ENCODE measurements at regions not wholly inside any gene's neighbourhood (a gene's known extent, or its start where the extent isn't known, plus 50 kb on each side); places are given as distances from the start of the nearest gene placed in this dataset.

DNA sequence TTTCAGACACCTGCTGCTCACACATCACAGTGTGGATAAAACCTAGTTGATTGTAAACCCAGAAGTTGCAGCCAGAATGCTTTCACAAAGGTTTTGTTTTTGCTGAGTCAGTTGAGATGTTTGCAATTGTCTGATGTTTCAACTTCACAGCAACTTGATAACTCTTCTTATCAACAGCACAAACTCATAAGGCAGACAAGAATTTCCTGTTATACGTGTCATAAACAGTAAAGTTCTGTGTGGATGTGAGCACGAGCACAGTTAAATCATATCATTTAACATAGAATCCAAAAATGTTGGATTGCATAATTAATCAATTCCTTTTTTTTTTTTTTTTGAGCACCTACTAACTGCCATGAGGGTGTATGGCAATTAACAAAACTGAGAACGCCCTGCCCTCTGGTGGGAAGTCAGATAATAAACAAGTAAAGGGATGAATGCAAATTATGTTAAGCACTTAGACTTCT lies 512.2 kb downstream of the PDHA2 start:
- H3K4me3 ChIP-seq (ENCODE audit: low read length) = no peak overlapping the region
- TF ChIP-seq, protein P1, sequence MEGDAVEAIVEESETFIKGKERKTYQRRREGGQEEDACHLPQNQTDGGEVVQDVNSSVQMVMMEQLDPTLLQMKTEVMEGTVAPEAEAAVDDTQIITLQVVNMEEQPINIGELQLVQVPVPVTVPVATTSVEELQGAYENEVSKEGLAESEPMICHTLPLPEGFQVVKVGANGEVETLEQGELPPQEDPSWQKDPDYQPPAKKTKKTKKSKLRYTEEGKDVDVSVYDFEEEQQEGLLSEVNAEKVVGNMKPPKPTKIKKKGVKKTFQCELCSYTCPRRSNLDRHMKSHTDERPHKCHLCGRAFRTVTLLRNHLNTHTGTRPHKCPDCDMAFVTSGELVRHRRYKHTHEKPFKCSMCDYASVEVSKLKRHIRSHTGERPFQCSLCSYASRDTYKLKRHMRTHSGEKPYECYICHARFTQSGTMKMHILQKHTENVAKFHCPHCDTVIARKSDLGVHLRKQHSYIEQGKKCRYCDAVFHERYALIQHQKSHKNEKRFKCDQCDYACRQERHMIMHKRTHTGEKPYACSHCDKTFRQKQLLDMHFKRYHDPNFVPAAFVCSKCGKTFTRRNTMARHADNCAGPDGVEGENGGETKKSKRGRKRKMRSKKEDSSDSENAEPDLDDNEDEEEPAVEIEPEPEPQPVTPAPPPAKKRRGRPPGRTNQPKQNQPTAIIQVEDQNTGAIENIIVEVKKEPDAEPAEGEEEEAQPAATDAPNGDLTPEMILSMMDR (IDR thresholded peaks at IDR 0.05; ENCODE audit: insufficient read depth, low read depth, low read length, missing control alignments) = peak; percentile 41
- peak; percentile 40 for DNase-seq (ENCODE audit: low read depth)

DNA sequence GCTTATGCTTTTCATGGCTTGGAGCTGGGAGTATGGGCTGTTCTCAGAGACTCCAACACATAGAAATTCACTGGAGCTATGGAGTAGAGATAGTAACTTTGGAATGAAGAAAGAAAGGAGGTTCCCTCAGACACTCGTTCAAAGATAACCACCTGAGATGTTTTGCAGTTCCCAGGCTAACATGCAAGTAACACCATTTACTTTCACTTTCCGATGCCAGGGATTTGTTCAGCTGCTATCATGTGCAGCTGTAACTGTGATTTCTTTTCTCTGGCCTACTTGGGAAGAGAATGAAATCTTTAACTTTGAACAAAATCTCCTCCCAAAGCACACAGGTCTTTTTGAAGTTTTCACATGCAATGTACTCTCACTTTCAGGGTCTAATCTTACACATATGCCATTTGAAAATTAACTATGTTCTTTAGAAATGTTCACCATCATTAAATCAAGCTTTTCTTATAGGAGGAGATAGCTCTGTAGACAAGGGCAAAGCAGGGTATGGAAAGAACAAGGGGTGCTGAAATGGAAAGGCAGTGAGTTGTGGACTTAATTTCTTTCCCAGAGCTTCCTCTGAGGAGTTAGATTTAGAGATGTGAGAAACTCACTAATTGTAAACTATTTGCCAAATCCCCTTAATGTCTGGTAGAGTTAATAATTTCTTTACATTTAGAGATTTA lies 514.3 kb downstream of the PDHA2 start:
- no peak overlapping the region for H3K4me3 ChIP-seq (ENCODE audit: low read length)
- no peak for DNase-seq (ENCODE audit: low read depth)
- TF ChIP-seq, protein P1 (IDR thresholded peaks at IDR 0.05; ENCODE audit: insufficient read depth, low read depth, low read length, missing control alignments) = no peak

DNA sequence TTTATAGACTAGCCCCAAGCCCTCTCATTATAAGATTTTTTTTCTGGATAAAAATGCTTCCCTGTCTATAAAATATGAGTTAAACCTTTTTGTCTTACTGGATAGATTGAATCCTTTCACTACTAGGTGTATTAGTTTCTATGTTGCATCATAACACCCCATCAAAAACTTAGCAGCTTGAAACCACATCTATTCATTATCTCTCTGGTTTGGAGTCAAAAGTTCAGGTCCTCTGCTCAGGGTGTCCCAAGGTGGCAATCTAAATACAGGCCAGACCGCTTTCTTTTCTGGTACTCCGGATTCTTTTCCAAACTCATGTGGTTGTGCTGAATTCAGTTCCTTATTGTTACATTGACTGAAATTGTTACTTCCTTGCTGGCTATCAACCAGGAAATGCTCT lies 515.5 kb downstream of the PDHA2 start:
- TF ChIP-seq, protein P1 (IDR thresholded peaks at IDR 0.05; ENCODE audit: insufficient read depth, low read depth, low read length, missing control alignments) = no peak
- H3K4me3 ChIP-seq (ENCODE audit: low read length) = no peak overlapping the region
- no peak for DNase-seq (ENCODE audit: low read depth)

DNA sequence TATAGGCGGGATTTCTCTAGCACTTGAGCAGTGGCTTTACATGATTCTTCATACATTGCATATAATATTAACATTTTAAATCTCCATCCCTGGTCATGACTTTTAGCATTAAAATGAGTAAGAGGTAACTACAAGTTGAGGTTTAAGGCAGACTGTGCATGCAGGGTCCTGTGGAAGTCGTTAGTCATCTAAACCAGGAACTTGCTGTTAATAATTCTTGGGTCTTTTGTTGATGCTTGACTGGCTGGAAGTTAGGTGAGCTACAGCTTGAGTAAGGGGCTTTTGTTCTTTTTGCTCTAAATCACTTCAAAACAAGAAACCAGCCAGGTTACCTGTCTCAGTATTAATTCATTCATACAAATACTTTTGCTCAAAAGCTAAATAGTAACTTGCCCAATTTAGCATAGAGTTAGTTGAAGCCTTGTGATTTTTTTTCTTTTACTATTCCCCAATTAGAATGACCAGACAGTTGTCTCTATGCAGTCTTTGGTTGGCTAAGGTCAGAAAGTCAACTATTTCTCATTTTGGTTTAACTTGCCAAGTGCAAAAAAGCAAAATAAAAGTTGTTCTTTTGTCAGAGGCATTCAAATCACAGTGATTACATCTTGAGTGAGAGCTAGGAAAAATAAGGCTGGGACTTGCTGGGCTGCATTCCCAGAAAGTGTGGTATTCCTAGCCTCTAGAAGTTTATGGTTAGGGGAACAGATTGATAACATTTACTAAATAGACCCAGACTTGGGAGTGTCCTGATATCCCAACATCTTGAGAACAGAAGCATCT lies 516.9 kb downstream of the PDHA2 start:
- TF ChIP-seq, protein P1 (IDR thresholded peaks at IDR 0.05; ENCODE audit: insufficient read depth, low read depth, low read length, missing control alignments) = no peak
- peak; percentile 12 for DNase-seq (ENCODE audit: low read depth)

DNA sequence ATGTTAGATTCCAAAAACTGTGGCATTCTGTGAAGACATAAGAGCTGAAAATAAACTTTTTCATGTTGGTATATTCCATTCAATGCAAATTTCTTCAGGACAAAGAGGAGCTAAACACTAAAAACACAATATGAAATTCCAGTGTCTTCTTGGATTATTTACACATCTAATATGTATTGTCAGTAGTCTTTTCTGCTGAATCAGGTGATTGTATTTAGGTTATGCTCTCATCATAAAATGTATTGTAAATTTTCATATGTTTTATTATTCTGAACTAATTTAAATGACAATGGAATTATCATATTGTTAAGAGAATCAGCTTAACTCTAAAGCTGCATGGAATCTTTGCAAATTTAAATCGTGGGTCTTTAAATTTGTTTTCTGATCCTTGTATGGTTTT lies 526.7 kb downstream of the PDHA2 start:
- DNase-seq (ENCODE audit: low read depth) = no peak
- TF ChIP-seq, protein P1 (IDR thresholded peaks at IDR 0.05; ENCODE audit: insufficient read depth, low read depth, low read length, missing control alignments) = no peak
- H3K4me3 ChIP-seq (ENCODE audit: low read length) = no peak overlapping the region

More for the DNA sequence above, 516.9 kb downstream of the PDHA2 start:
- no peak overlapping the region for H3K4me3 ChIP-seq (ENCODE audit: low read length)

DNA sequence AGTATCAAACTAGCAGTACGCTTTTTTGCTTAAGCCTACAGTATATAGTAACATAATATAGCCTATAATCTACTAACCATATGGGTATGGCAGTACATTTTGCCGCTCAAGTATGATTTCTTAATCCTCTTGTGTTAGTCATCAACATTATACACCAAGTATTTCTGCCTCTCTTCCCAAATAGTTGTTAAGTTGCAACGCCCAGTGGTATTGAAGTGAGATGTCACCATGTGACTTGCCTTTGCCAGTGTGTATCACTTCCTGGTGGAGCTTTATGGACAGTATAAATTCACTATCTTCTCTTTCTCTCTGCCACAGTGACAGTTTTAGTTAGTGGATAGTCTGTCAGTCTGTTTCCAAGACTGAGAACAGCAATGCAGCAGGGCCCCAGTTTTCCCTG lies 535.5 kb downstream of the PDHA2 start:
- no peak overlapping the region for H3K4me3 ChIP-seq (ENCODE audit: low read length)
- peak; percentile 36 for DNase-seq (ENCODE audit: low read depth)
- TF ChIP-seq, protein P1 (IDR thresholded peaks at IDR 0.05; ENCODE audit: insufficient read depth, low read depth, low read length, missing control alignments) = no peak

Data from epithelial cell of esophagus (primary cell).